ENCODE measurements at regions not wholly inside any gene's neighbourhood (a gene's known extent, or its start where the extent isn't known, plus 50 kb on each side); places are given as distances from the start of the nearest gene placed in this dataset.

GRCh38 chr20:20824924-20825584, 112.6 kb upstream of the RALGAPA2 start (continued):
- no peak for TF ChIP-seq GMEB1 (CRISPR knock-in tag; IDR thresholded peaks at IDR 0.05; ENCODE audit: borderline replicate concordance)
- no peak for TF ChIP-seq TAF15 (IDR thresholded peaks at IDR 0.05; ENCODE audit: low read depth, low read length, poor library complexity, severe bottlenecking)

- no peak for TF ChIP-seq ZNF616 (CRISPR knock-in tag; IDR thresholded peaks at IDR 0.05; ENCODE audit: low read depth)
- no peak for TF ChIP-seq SCMH1 (CRISPR knock-in tag; IDR thresholded peaks at IDR 0.05; ENCODE audit: borderline replicate concordance)
- TF ChIP-seq ETS1 (CRISPR knock-in tag; IDR thresholded peaks at IDR 0.05): no peak
- no peak for TF ChIP-seq LCORL (IDR thresholded peaks at IDR 0.05)
- no peak for TF ChIP-seq LCORL (CRISPR knock-in tag; IDR thresholded peaks at IDR 0.05)
- no peak for TF ChIP-seq ZNF605 (CRISPR knock-in tag; IDR thresholded peaks at IDR 0.05)
- no peak for TF ChIP-seq NCOA2 (CRISPR knock-in tag; IDR thresholded peaks at IDR 0.05)
- no peak for TF ChIP-seq HOXA7 (CRISPR knock-in tag; IDR thresholded peaks at IDR 0.05)
- TF ChIP-seq GFI1 (CRISPR knock-in tag; IDR thresholded peaks at IDR 0.05; ENCODE audit: borderline replicate concordance): no peak
- no peak for TF ChIP-seq ZNF10 (CRISPR knock-in tag; IDR thresholded peaks at IDR 0.05; ENCODE audit: borderline replicate concordance, low read depth)
- no peak for TF ChIP-seq SALL2 (CRISPR knock-in tag; IDR thresholded peaks at IDR 0.05)
- no peak for TF ChIP-seq PPARG (CRISPR knock-in tag; conservative IDR thresholded peaks at IDR 0.05)
- no peak for TF ChIP-seq MBNL3 (CRISPR knock-in tag; conservative IDR thresholded peaks at IDR 0.05)
- no peak for TF ChIP-seq MYNN (CRISPR knock-in tag; IDR thresholded peaks at IDR 0.05; ENCODE audit: low read depth)
- no peak for TF ChIP-seq DMAP1 (CRISPR knock-in tag; IDR thresholded peaks at IDR 0.05)
- TF ChIP-seq HNF4G (IDR thresholded peaks at IDR 0.05; ENCODE audit: borderline replicate concordance, low read depth, low read length): no peak
- TF ChIP-seq HNF4G (CRISPR knock-in tag; IDR thresholded peaks at IDR 0.05; ENCODE audit: borderline replicate concordance, low read depth): no peak
- TF ChIP-seq SP140L (CRISPR knock-in tag; IDR thresholded peaks at IDR 0.05; ENCODE audit: borderline replicate concordance): no peak
- Histone ChIP-seq H3K27me3 (ENCODE audit: control insufficient read depth in 1 of 2, insufficient read depth in 2 of 2, low read length in 2 of 2) (peaks cover 0 to 26% of the 10 kb centered on the region in 2 experiments; a peak in 2 of 5 replicates), H3K79me2 (ENCODE audit: insufficient read depth, low read length) (no peaks in the 10 kb centered on the region), H3K9ac (ENCODE audit: insufficient read depth, low read depth, low read length) (no peak overlapping the region), H3K9me3 (ENCODE audit: low read length) (no peaks in the 10 kb centered on the region), H2AFZ (ENCODE audit: low read length) (no peak overlapping the region), H4K20me1 (ENCODE audit: insufficient read depth, low read length) (no peaks in the 10 kb centered on the region), H3K4me3 (replicated peaks in 1 of 3; ENCODE audit: insufficient read depth in 1 of 3, low read depth in 2 of 3, low read length in 3 of 3) (no peak overlapping the region), H3K4me1 (ENCODE audit: insufficient read depth, low read length) (peaks cover 11% of the 10 kb centered on the region; the same call in 1 of the 2 replicates), H3K4me2 (ENCODE audit: low read depth, low read length) (no peak overlapping the region), H3K36me3 (replicated peaks in 1 of 2; ENCODE audit: control insufficient read depth in 1 of 2, insufficient read depth in 2 of 2, low read length in 2 of 2) (no peaks in the 10 kb centered on the region), H3K27ac (ENCODE audit: extremely low read length, insufficient read depth, low read length) (no peak overlapping the region)
- in situ Hi-C loops (cut with HindIII; ENCODE audit: extremely low pct_ligation_motif_present, low pct_unique_long_range_greater_than_20kb): loop anchor here (5.0 kb wide), 1 partner anchor 161 kb away; no protein-coding TSS in a partner anchor
- 57% methylated on average over 8 of the region's 11 CpGs for WGBS (ENCODE audit: low lambda C conversion rate)
- BruUV-seq (replicated peaks): no TSS peak
- ChIA-PET POLR2A (no interaction called here), CTCF (ENCODE audit: low intra/inter-chr PET ratio, low total read pairs) (interaction anchor here (0.6 to 4.5 kb wide), 3 partner anchors 36 to 159 kb away, joined by 3 to 95 read pairs (median 4); no protein-coding TSS in a partner anchor)
- ATAC-seq: no peak
- no peak for FAIRE-seq
- intact Hi-C loops (cut with micrococcal nuclease; ENCODE audit: unreplicated experiment): no loop called here
- DNase-seq (ENCODE audit: low spot score): no peak
These were observed 111.0 kb upstream of the RALGAPA2 start for GRCh38 chr20:20823476-20823881.
